HL-60 (cell line): ENCODE measurements at regions not wholly inside any gene's neighbourhood (a gene's known extent, or its start where the extent isn't known, plus 50 kb on each side); places are given as distances from the start of the nearest gene placed in this dataset.

Experiments
- TF ChIP-seq, protein P1 (sequence below): IDR thresholded peaks from one replicate; pipeline ENCODE4 v1.5.1; 2011; ENCODE audit warnings: low read length, control low read depth, inconsistent platforms; ENCODE audit not compliant: insufficient read depth
- TF ChIP-seq, protein P2 (sequence below): IDR thresholded peaks from 2 replicates; pipeline ENCODE4 v1.6.1; 2012; ENCODE audit warnings: low read depth; ENCODE audit not compliant: insufficient replicate concordance

DNA sequence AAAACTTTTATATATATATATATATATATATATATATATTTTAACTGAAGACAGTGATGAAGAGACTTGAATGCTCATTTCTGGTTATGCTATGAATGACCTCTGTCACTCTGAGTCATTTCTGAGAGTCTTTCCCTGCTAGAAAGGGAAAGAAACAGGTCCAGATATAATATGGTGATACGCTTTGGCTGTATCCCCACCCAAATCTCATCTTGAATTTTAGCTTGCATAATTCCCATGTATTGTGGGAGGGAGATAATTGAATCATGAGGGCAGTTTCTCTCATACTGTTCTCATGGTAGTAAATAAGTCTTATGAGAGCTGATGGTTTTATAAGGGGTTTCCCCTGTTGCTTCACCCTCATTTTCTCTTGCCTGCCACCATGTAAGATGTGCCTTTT lies 254.1 kb upstream of the IGFBP7 start:
- TF ChIP-seq, protein P1, sequence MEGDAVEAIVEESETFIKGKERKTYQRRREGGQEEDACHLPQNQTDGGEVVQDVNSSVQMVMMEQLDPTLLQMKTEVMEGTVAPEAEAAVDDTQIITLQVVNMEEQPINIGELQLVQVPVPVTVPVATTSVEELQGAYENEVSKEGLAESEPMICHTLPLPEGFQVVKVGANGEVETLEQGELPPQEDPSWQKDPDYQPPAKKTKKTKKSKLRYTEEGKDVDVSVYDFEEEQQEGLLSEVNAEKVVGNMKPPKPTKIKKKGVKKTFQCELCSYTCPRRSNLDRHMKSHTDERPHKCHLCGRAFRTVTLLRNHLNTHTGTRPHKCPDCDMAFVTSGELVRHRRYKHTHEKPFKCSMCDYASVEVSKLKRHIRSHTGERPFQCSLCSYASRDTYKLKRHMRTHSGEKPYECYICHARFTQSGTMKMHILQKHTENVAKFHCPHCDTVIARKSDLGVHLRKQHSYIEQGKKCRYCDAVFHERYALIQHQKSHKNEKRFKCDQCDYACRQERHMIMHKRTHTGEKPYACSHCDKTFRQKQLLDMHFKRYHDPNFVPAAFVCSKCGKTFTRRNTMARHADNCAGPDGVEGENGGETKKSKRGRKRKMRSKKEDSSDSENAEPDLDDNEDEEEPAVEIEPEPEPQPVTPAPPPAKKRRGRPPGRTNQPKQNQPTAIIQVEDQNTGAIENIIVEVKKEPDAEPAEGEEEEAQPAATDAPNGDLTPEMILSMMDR: no peak
- TF ChIP-seq, protein P2, sequence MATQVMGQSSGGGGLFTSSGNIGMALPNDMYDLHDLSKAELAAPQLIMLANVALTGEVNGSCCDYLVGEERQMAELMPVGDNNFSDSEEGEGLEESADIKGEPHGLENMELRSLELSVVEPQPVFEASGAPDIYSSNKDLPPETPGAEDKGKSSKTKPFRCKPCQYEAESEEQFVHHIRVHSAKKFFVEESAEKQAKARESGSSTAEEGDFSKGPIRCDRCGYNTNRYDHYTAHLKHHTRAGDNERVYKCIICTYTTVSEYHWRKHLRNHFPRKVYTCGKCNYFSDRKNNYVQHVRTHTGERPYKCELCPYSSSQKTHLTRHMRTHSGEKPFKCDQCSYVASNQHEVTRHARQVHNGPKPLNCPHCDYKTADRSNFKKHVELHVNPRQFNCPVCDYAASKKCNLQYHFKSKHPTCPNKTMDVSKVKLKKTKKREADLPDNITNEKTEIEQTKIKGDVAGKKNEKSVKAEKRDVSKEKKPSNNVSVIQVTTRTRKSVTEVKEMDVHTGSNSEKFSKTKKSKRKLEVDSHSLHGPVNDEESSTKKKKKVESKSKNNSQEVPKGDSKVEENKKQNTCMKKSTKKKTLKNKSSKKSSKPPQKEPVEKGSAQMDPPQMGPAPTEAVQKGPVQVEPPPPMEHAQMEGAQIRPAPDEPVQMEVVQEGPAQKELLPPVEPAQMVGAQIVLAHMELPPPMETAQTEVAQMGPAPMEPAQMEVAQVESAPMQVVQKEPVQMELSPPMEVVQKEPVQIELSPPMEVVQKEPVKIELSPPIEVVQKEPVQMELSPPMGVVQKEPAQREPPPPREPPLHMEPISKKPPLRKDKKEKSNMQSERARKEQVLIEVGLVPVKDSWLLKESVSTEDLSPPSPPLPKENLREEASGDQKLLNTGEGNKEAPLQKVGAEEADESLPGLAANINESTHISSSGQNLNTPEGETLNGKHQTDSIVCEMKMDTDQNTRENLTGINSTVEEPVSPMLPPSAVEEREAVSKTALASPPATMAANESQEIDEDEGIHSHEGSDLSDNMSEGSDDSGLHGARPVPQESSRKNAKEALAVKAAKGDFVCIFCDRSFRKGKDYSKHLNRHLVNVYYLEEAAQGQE: no peak
